ENCODE measurements at regions not wholly inside any gene's neighbourhood (a gene's known extent, or its start where the extent isn't known, plus 50 kb on each side); places are given as distances from the start of the nearest gene placed in this dataset.

- no peak for TF ChIP-seq TCF7L2 (IDR thresholded peaks at IDR 0.05; ENCODE audit: low read depth, low read length)
- no peak for TF ChIP-seq POLR2AphosphoS5 (IDR thresholded peaks at IDR 0.05; ENCODE audit: low read depth, low read length)
- no peaks in the 10 kb centered on the region for H3K27me3 ChIP-seq (ENCODE audit: control insufficient read depth, insufficient read depth, low read length)
- BruUV-seq (replicated peaks) = no TSS peak
- H3K27ac ChIP-seq (ENCODE audit: low read length) = no peak overlapping the region
- no peaks in the 10 kb centered on the region for H3K4me1 ChIP-seq (ENCODE audit: control insufficient read depth, insufficient read depth, low read length)
- ChIA-PET CTCF (no interaction called here), POLR2A (no interaction called here)
- H3K4me3 ChIP-seq (ENCODE audit: low read depth in 2 of 2, low read length in 2 of 2) = no peak overlapping the region
- DNase-seq (ENCODE audit: low read depth, low spot score) = no peak
- H3K36me3 ChIP-seq (ENCODE audit: control insufficient read depth, insufficient read depth, low read length) = no peaks in the 10 kb centered on the region
- ATAC-seq = no peak
- H3K9me3 ChIP-seq (ENCODE audit: control insufficient read depth, insufficient read depth, low read depth, low read length) = no peaks in the 10 kb centered on the region
- in situ Hi-C loops (cut with HindIII; ENCODE audit: low pct_unique_long_range_greater_than_20kb, low sequenced_read_pairs) (no loop called here), intact Hi-C loops (cut with micrococcal nuclease; ENCODE audit: unreplicated experiment) (no loop called here)
Measured at GRCh38 chr10:105434970-105435369, 793.9 kb downstream of the SORCS3 start.

DNA sequence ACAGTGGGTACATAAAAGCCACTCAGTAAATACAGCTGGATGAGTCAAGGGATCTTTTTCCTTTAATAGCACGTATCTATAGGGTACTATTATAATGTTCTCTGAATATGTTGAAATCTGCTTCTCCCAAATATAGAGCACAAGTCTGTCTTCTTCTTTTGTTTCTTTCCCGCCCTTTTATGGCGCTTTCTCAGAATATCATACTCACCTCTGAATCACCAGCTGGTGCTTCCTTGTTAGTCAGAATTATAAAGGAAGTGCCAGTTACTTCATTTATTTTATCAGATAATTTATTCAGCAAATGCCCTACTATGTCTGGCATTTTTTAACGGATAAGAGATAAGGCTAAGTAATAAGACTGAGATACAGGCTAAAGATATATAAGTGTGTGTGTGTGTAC is 772.9 kb downstream of the SORCS3 start:
- CTCF ChIA-PET = no interaction called here
- POLR2A ChIA-PET = no interaction called here
- Histone ChIP-seq H3K9me3 (ENCODE audit: control insufficient read depth, insufficient read depth, low read depth, low read length) (peaks cover 6% of the 10 kb centered on the region; the same call in 1 of the 2 replicates), H3K4me3 (ENCODE audit: low read depth in 2 of 2, low read length in 2 of 2) (no peak overlapping the region), H3K27ac (ENCODE audit: low read length) (no peak overlapping the region), H3K4me1 (ENCODE audit: control insufficient read depth, insufficient read depth, low read length) (no peaks in the 10 kb centered on the region), H3K27me3 (ENCODE audit: control insufficient read depth, insufficient read depth, low read length) (no peaks in the 10 kb centered on the region), H3K36me3 (ENCODE audit: control insufficient read depth, insufficient read depth, low read length) (no peaks in the 10 kb centered on the region)
- intact Hi-C loops (cut with micrococcal nuclease; ENCODE audit: unreplicated experiment) = no loop called here
- in situ Hi-C loops (cut with HindIII; ENCODE audit: low pct_unique_long_range_greater_than_20kb, low sequenced_read_pairs) = no loop called here
- BruUV-seq (replicated peaks) = no TSS peak
- DNase-seq (ENCODE audit: low read depth, low spot score) (no peak), ATAC-seq (no peak)
- TF ChIP-seq POLR2AphosphoS5 (IDR thresholded peaks at IDR 0.05; ENCODE audit: low read depth, low read length) (no peak), CTCF (IDR thresholded peaks at IDR 0.05) (no peak), SIN3A (IDR thresholded peaks at IDR 0.05; ENCODE audit: borderline replicate concordance, insufficient read depth, low read depth, low read length) (no peak)
- TF ChIP-seq, protein P1, sequence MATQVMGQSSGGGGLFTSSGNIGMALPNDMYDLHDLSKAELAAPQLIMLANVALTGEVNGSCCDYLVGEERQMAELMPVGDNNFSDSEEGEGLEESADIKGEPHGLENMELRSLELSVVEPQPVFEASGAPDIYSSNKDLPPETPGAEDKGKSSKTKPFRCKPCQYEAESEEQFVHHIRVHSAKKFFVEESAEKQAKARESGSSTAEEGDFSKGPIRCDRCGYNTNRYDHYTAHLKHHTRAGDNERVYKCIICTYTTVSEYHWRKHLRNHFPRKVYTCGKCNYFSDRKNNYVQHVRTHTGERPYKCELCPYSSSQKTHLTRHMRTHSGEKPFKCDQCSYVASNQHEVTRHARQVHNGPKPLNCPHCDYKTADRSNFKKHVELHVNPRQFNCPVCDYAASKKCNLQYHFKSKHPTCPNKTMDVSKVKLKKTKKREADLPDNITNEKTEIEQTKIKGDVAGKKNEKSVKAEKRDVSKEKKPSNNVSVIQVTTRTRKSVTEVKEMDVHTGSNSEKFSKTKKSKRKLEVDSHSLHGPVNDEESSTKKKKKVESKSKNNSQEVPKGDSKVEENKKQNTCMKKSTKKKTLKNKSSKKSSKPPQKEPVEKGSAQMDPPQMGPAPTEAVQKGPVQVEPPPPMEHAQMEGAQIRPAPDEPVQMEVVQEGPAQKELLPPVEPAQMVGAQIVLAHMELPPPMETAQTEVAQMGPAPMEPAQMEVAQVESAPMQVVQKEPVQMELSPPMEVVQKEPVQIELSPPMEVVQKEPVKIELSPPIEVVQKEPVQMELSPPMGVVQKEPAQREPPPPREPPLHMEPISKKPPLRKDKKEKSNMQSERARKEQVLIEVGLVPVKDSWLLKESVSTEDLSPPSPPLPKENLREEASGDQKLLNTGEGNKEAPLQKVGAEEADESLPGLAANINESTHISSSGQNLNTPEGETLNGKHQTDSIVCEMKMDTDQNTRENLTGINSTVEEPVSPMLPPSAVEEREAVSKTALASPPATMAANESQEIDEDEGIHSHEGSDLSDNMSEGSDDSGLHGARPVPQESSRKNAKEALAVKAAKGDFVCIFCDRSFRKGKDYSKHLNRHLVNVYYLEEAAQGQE (IDR thresholded peaks at IDR 0.05; ENCODE audit: insufficient read depth in 1 of 2, low read depth in 2 of 2, low read length in 1 of 2) = no peak

- H3K27ac ChIP-seq (ENCODE audit: low read length) = no peak overlapping the region
- H3K9me3 ChIP-seq (ENCODE audit: control insufficient read depth, insufficient read depth, low read depth, low read length) = 0 out of 2 replicates have a peak, but pooled peaks cover 4% of the 10 kb centered on the region
- ChIA-PET POLR2A (no interaction called here), CTCF (no interaction called here)
- H3K36me3 ChIP-seq (ENCODE audit: control insufficient read depth, insufficient read depth, low read length) = no peaks in the 10 kb centered on the region
- no peaks in the 10 kb centered on the region for H3K27me3 ChIP-seq (ENCODE audit: control insufficient read depth, insufficient read depth, low read length)
- no peaks in the 10 kb centered on the region for H3K4me1 ChIP-seq (ENCODE audit: control insufficient read depth, insufficient read depth, low read length)
- TF ChIP-seq CTCF (IDR thresholded peaks at IDR 0.05) (no peak), TCF7L2 (IDR thresholded peaks at IDR 0.05; ENCODE audit: low read depth, low read length) (no peak), POLR2AphosphoS5 (IDR thresholded peaks at IDR 0.05; ENCODE audit: low read depth, low read length) (no peak), SIN3A (IDR thresholded peaks at IDR 0.05; ENCODE audit: borderline replicate concordance, insufficient read depth, low read depth, low read length) (no peak)
- TF ChIP-seq, protein P1 (IDR thresholded peaks at IDR 0.05; ENCODE audit: insufficient read depth in 1 of 2, low read depth in 2 of 2, low read length in 1 of 2) = no peak
- no peak for DNase-seq (ENCODE audit: low read depth, low spot score)
- intact Hi-C loops (cut with micrococcal nuclease; ENCODE audit: unreplicated experiment) = no loop called here
- H3K4me3 ChIP-seq (ENCODE audit: low read depth in 2 of 2, low read length in 2 of 2) = no peak overlapping the region
- in situ Hi-C loops (cut with HindIII; ENCODE audit: low pct_unique_long_range_greater_than_20kb, low sequenced_read_pairs) = no loop called here
- no peak for ATAC-seq
- no TSS peak for BruUV-seq (replicated peaks)
Measured at GRCh38 chr10:105409370-105409769, 768.3 kb downstream of the SORCS3 start.

Data from Panc1 (cell line).